Keratinocyte (primary cell): ENCODE measurements at regions not wholly inside any gene's neighbourhood (a gene's known extent, or its start where the extent isn't known, plus 50 kb on each side); places are given as distances from the start of the nearest gene placed in this dataset.

ENCODE experiments used
- CTCF ChIP-seq, 3 experiments: IDR thresholded peaks in 1 of 3; conservative IDR thresholded peaks in 1 of 3; optimal IDR thresholded peaks in 1 of 3; 2 replicates in 2 of 3; 3 replicates in 1 of 3; pipeline versions ENCODE3 to v1.5.1; 2011; ENCODE audit warnings: low read length in 3 of 3, mild to moderate bottlenecking in 3 of 3, moderate library complexity in 2 of 3, control low read depth in 1 of 3, inconsistent platforms in 1 of 3; ENCODE audit not compliant: insufficient read depth in 2 of 3; ENCODE audit errors: extremely low read depth in 1 of 3
- EZH2 ChIP-seq: IDR thresholded peaks from one replicate; pipeline ENCODE4 v1.6.1; 2012; ENCODE audit warnings: inconsistent platforms, mild to moderate bottlenecking, low read length, moderate library complexity

DNA sequence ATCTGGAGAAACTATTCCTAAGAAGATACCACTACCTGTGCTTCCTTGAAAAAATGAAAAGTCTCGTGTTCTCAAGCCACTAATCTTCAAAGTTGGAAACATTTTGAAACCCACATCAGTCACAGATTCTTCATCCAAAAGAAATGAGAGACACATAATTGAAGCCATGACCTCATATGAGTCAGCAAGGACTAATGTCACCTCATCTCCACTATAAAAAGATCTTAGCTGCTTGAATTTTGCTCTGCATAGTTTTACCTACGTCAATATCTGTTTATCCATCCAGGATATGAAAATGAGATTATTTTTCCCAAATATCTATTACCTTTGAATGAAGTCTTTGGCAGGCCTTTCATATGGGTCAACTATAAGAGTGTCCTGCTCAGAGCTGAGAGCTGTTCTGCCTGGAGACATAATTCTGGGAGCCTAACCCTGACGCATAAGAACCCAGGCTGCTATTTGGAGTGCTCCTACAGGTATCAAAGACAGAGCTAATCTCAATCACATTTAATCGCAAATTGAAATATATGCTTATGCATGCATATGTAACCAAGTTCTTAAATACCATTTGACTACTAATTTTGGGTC is 312.5 kb upstream of the PKN2 start:
- no peak for TF ChIP-seq CTCF (optimal IDR thresholded peaks at IDR 0.05 in 1 of 3, IDR thresholded peaks at IDR 0.05 in 1 of 3, conservative IDR thresholded peaks at IDR 0.05 in 1 of 3; ENCODE audit: extremely low read depth in 1 of 3, insufficient read depth in 2 of 3, low read length in 3 of 3)
- no peak for TF ChIP-seq EZH2
